NCI-H2081 (cell line): ENCODE measurements at regions not wholly inside any gene's neighbourhood (a gene's known extent, or its start where the extent isn't known, plus 50 kb on each side); places are given as distances from the start of the nearest gene placed in this dataset.
"Not testable (repeated sequence)": the region's sequence is repeated elsewhere in the genome, so short reads cannot be mapped to it uniquely, and the experiment has no call there.

Experiments
- DNase-seq, 2 experiments: peaks; one replicate each; lab custom pipeline; 2025; lab: John Stamatoyannopoulos, UW

- DNase-seq, result no peak
Measured at GRCh38 chr7:138374119-138374693, 85.9 kb upstream of the TRIM24 start.

DNA sequence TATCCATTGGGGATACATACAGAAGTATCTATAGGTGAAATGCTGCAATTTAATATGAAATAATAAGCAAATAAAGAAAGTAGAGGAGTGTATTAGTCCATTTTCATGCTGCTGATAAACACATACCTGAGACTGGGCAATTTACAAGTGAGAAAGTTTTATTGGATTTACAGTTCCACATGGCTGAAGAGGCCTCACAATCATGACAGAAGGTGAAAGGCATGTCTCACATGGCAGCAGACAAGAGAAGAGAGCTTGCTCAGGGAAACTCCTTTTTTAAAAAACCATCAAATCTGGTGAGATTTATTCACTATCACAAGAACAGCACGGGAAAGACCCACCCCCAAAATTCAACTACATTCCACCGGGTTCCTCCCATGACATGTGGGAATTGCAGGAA lies 82.8 kb upstream of the TRIM24 start:
- no peak for DNase-seq

- no peak for DNase-seq
Measured at GRCh38 chr7:138378741-138379559, 81.1 kb upstream of the TRIM24 start.

DNA sequence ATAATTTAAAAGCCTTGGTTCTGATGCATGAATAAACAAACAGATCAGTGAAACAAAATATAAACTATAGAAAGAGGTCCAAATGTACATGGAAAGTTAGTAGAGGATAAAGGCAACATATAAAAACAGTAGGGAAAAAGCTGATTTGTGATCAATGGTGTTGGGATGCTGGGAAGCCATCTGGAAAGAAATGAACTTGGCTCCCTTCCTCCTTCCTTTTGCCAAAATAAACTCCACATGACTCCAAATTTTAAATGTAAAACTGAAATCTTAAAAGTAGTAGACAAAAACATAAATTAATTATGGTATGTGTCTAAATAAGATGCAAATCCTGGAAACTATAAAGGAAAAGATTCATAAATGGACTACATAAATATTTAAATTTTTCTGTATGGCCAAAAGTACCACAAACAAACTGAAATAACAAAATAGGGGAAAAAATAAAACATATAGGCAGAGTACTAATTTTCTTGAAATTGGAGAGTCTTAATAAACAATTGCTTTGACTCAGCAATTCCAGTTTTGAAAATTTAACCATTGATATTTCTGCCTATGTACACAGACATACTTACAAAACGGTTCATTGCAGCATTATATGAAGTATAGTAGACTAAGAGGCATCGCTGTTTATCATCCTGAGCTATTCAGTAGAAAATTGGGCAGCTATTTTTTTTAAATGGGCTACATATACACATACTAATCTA lies 77.0 kb upstream of the TRIM24 start:
- DNase-seq, result no peak

- no peak for DNase-seq
Measured at GRCh38 chr7:138386821-138387220, 73.2 kb upstream of the TRIM24 start.

DNA sequence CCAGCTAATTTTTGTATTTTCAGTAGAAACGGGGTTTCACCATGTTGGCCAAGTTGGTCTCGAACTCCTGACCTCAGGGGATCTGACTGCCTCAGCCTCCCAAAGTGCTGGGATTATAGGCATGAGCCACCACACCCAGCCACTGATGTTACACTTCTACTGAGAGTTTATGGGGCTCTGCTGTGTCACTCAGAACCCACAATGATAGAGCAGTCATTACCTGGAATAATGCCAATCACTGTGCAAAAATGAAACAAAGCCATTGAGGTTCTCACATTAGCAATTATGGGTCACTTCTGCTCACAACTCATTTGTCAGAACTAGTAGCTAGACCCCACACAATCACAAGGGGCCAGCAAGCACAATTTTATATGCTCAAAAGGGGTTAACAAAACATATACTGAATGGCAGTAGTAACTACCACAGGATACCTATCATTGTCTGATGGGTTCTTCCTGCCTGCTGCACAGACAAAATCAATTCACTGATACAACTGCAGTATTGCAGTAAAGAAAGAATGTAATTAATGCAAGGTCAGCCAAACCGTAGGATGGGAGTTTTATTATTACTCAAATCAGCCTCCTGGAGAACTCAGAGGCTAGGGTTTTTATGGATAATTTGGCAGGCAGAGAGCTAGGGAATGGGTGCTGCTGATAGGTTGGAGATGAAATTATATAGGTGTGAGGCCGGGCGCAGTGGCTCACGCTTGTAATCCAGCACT lies 72.1 kb upstream of the TRIM24 start:
- DNase-seq, result no peak

DNA sequence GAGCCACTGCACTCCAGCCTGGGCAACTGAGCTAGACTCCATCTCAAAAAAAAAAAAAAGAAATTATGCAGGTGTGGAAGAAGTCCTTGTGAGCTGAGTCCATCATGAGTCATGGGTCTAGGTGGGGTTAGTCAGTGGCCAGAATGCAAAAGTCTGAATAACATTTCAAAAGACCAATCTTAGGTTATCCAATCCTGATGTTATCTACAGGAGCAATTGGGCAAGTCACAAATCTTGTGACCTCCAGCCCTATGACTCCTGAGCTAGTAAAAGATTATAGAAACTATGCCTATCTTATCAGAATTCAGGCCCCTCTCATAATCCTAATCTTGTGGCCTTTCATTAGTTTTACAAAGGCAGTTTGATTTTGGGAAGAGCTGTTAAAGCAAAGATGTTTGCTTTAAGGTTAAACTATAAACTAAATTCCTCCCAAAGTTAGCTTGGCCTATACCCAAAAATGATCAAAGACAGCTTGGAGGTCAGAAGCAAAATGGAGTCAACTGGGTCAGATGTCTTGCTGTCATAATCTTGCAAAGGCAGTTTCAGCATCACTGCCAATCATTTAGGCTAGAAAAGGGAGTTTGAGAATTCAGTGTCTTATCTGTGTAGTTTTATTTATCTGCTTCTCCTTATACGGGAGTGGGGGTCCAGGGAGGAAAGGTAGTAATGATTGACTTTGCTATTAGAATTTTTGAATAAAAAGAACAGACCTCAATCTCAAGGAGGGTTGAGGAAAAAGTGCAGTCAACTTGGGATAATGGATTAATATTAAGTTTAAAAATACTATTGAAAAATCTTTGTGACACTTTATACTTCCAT lies 71.2 kb upstream of the TRIM24 start:
- DNase-seq, result no peak

DNA sequence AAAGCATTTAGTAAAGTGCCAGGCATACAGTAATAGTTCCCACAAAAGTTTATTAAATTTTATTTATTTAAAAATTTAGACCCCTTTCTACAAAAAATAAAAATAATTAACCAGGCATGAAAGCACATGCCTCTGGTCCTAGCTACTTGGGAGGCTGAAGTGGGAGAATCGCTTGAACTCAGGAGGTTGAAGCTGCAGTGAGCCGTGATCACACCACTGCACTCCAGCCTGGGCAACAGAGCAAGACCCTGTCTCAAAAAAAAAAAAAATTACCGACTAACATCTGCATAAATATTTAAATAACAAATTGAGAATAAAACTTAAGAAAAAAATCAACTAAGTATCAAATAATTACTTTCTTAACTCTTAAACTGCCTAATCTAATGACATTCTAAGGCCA lies 64.3 kb upstream of the TRIM24 start:
- DNase-seq, result no peak

DNA sequence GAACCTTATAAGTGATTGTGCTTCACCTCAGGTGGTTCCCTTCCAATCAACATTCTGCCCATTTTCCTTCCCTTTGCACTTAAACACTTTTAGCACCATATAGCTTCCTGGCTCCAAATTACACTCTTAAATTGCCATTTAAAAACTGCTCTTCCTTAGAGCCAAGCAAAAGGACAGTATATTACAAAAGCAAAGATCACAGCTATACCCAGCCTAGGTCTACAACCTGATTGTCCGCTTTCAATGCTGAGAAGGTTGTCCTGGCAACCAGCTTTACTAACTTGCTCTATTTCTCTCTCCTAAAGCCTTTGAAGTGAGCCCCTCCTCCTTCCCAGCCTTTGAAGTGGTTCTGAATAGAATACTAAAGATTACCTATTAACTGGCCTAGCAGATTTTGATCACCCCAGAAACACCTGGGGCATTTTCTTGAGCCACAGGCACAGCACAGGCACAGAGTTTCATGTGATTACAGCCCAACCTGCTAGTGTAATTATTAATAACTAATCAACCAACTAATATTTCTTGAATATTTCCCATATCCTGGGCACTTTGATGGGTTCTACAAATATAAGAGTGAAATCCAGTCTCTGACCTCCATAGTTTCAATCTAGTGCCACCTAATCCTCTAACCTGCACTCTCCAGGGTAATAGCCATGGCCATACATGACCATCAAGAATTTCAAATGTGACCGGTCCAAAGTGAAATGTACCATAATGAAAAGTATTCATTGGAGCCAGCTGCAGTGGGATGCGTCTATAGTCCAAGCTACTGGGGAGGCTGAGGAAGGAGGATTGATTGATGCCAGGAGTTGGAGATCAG lies 63.6 kb upstream of the TRIM24 start:
- DNase-seq, result no peak

DNA sequence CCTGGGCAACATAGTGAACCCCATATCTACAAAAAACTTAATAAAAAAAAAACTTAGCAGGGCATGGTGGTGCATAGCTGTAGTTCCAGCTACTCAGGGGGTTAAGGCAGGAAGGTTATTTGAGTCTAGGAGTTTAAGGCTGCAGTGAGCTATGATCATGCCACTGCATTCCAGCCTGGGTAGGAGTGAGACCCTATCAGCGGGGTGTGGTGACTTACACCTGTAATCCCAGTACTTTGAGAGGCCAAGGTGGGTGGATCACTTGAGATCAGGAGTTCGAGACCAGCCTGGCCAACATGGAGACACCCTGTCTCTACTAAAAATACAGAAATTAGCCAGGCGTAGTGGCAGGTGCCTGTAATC lies 63.0 kb upstream of the TRIM24 start:
- DNase-seq, result not testable (repeated sequence)

GRCh38 chr7:138398857-138399256 lies 61.2 kb upstream of the TRIM24 start:
- DNase-seq, result no peak

GRCh38 chr7:138400400-138400886 lies 59.6 kb upstream of the TRIM24 start:
- no peak for DNase-seq

DNA sequence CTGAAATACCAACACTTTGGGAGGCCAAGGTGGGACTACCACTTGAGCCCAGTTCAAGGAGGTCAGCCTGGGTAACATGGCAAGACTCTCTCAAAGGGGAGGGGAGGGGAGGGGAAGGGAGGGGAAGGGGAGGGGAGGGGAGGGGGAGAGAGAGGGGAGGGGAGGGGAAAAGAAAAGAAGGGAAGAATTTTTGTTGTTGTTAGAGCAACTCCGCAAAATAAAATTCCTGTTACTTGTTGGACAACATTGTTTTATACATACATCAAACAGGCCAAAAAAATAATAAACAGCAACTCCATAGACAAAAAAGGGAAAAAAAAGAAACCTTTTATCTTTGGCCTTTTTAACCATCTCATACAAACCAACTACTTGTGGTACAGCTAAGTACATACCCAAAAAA lies 57.3 kb upstream of the TRIM24 start:
- DNase-seq, result no peak

DNA sequence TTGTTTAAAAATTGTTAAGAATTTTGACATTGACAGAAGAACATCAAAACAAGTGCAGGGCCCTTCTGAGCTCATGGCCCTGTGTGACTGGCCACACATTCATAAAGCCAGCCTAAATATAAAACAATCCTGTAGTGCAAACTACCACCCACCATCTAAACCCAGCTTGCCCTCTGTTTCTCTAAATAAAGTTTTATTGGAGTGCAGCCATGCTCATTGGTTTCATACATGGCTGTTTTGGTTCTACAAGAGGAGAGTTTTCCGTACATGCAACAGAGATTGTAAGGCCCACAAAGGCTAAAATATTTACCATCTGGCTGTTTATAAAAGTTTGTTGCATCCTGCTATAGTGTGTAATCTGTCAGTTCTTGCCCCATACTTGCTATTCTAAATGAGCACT lies 54.6 kb upstream of the TRIM24 start:
- DNase-seq, result no peak

- DNase-seq, result no peak
Measured at GRCh38 chr7:138407792-138408191, 52.3 kb upstream of the TRIM24 start.
